ENCODE measurements at regions not wholly inside any gene's neighbourhood (a gene's known extent, or its start where the extent isn't known, plus 50 kb on each side); places are given as distances from the start of the nearest gene placed in this dataset.
A peak's percentile ranks its signal among the peaks of the same experiment; 100 is the strongest.

DNA sequence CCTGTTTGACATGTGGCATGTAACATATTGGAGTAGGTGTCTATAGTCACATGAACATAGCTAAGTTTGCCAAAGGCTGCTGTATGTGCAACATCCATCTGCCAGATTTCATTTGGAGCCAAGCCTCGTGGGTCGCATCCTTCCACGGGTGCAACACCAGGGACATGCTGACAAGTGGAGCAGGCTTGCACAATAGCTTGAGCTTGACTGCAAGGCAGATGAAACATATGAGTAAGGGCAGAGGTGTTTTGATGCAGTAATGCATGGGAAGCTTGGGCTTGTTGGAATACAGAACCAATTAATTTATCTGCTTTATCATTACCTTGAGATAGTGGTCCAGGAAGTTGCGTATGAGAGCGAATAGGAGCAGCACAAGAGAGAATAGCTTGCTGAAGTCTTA, 74.1 kb upstream of the BTN3A2 start:
- DNase-seq (no peak), ATAC-seq (no peak)

DNA sequence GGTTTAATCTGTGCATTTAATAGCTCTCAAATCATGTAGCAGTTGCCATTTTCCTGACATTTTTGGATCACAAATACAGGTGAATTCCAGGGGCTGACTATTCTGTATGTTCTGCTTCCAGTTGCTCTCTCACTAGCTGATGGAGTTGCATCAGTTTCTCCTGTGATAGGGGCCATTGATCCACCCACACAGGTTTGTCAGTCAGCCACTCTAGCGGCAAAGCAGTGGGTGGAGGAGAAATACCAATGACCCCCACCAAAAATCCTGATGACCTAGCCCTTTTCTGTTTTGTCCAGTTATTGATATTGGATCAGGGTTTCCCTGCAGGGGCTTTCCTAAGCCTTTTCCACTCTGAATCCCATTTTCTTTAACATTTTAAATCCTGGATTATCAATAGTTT, 72.3 kb upstream of the BTN3A2 start:
- ATAC-seq (no peak), DNase-seq (no peak)

DNA sequence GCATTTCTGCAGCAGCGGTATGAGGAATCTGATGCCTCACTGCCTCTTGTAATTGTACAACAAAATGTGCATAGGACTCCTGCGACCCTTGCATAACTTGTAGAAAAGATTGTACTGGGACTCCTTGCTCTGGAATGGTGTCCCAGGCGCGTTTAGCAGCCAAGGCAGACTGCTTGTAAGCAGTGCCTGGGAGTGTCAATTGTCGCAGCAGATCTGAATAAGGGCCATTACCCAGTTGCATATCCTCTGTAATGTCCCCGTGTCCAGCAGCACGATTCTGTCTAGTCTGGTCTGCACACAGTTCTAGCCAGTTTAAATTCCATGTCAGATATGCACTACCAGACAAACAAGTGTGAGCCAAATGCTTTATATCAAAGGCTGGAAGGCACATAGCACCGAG, 70.7 kb upstream of the BTN3A2 start:
- DNase-seq: no peak
- ATAC-seq: no peak

- peak; percentile 38 for ATAC-seq
- no peak for DNase-seq
Observed at GRCh38 chr6:26295691-26296555, 69.1 kb upstream of the BTN3A2 start.

DNA sequence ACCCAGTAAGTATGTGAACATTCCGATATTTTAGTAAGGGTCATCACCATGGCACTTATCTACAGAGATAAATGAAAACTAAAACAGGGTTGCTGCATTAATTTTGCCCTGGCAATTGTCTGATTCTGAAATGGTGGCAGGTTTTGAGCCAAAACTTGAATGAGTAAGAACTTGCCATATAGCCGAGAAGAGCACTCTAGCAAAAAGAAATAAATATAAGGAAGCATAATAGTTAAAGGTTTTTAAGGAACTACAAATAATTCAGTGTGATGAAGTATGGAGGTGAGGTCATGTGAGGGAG, 68.5 kb upstream of the BTN3A2 start:
- DNase-seq (no peak), ATAC-seq (no peak)

DNA sequence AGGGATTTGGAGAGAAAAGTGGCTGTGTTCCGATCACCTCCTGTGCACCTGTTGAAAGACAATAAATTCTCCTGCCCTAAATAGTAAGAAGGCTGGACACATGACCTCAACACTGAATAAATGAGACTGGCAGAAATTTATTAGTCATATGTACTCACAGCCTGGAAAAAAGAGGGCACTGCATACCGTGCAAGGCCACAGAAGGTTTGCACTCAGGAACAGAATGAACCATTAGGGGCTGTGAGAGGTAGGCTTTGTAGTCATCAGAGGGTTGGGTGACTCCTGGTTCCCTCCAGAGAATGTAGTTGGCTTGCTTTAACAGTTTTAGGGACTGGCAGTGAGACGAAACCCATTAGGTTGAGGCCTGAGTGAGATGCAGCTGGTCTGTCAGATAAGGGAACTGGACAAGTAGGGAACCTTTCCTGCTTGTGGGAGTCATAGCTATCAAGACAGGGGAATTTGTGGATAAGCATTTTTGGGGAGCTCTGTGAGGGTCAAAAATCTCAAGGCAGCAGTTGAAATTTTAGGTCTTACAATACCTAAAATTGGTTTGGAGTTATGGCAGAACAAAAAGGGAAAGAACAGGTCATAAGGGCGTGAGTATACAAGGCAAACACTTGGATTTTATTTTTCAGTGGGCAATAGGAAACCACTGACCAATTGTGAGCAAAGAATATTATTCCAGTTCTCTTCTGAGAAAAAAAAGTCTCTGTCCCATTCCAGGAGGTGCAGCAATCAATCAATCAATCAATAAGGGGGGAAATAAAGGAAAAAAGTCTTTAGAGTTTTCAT, 67.9 kb upstream of the BTN3A2 start:
- DNase-seq: no peak
- peak; percentile 34 for ATAC-seq

DNA sequence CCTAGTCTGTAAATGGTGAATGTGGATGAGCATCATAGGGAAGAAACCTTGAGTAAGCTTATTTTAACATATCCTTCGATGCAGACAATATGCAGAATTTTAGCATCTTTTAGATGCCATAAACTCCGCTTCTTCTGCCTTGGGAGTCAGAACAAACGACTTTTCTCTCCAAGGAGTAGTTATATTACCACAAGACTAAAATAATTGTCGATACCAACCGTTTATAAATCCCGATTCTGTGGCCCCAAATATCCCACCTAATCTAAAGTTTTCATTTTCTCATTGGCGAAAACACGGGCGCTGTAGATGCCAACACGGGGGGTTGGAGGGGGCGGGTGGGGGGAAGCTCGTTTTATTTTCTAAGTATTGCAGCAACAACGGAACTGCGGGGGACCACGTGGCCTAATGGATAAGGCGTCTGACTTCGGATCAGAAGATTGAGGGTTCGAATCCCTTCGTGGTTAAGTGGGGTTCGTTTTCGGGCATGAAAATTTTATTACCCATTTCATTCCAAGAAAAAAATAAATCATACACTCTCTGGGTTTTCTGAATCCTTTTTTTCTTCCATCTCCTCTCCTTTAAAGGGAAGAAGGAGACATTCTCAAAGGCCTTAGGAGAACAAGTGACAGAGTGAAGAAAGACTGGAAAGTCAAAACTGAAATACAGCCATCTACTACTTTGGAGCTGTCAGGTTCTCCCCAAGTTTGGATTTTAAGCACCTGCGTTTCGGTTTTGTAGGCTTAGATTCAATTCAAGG, 65.5 kb upstream of the BTN3A2 start:
- DNase-seq (no peak), ATAC-seq (no peak)

DNA sequence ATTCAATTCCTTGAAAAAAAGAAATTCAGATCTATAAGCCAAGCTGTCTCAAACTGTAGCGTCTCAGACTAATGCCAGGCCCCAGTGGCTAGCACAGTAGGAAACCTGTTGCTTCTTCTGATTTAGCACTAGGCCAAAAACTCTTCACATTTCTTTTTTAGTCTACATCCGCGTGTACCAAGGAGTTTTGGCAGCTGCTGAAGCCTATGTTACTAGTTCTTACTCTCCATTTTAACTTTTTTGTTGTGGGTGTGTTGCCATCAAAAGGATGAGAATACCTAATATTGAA, 65.0 kb upstream of the BTN3A2 start:
- ATAC-seq (no peak), DNase-seq (no peak)

DNA sequence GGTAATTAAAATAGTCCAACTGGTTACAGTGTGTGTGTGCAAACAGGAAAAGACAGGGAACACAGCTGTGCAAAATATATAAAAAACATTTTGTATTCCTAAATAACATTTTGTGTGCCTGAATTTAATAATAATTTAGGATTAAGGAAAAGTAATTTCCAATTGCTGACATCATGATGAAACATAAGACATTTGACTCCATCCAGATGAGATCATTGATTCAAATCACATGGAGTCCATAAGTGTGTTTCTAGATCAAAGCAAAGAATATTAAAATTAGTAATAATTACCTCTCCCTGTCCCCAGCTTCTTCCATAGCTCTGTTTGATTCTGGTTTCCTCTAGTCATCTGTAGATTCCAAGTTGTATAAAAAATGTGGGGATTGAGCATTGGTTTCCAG, 64.6 kb upstream of the BTN3A2 start:
- ATAC-seq (no peak), DNase-seq (no peak)

GRCh38 chr6:26300828-26301227, 64.2 kb upstream of the BTN3A2 start:
- DNase-seq: no peak
- peak; percentile 38 for ATAC-seq

- DNase-seq (no peak), ATAC-seq (no peak)
Observed at GRCh38 chr6:26301638-26302037, 63.4 kb upstream of the BTN3A2 start.

GRCh38 chr6:26302941-26303559, 61.9 kb upstream of the BTN3A2 start:
- DNase-seq: no peak
- ATAC-seq: no peak

GRCh38 chr6:26304213-26304796, 60.7 kb upstream of the BTN3A2 start:
- no peak for DNase-seq
- no peak for ATAC-seq

- ATAC-seq: peak; percentile 87
Observed at GRCh38 chr6:26304797-26305640, 60.0 kb upstream of the BTN3A2 start.

GRCh38 chr6:26305641-26305969, 59.4 kb upstream of the BTN3A2 start:
- ATAC-seq (no peak), DNase-seq (no peak)

More at GRCh38 chr6:26304797-26305640, 60.0 kb upstream of the BTN3A2 start:
- peak; percentile 79 for DNase-seq

DNA sequence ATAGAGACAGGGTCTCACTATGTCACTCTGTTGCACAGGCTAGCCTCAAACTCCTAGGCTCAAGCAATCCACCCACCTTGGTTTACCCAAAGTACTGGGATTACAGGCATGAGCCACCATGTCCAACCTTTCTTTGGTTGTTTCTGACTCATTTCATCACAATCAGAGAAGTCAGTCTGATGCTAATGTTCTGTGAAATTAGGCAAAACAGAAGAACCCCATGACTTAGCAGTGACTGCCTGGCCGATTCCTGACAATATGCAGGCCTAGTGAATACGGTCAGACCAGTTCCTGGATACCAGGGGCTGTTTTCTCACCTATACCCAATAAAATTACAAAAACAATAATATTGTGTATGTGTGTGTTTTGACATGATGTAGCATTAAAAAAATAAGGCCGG, 58.8 kb upstream of the BTN3A2 start:
- no peak for DNase-seq

DNA sequence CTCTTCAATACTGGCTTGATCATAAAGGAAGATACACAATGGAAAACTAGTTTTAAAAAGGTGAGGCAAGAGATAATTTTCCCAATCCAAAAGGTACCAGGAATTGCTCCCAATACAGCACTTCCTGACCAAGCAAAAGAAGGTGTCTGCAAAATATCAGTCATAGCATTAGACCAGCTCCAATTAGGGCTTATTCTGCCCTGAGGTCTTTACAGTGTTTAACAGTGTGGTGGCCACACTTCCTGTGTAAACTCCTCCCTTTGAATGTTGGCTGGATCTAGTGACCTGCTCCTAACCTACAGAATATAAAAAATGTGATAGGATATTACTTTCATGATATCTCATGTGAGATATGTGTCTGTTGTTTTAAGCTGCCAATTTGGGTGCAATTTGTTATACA, 57.1 kb upstream of the BTN3A2 start:
- no peak for DNase-seq
- no peak for ATAC-seq

More for the DNA sequence above, 58.8 kb upstream of the BTN3A2 start:
- ATAC-seq: no peak

DNA sequence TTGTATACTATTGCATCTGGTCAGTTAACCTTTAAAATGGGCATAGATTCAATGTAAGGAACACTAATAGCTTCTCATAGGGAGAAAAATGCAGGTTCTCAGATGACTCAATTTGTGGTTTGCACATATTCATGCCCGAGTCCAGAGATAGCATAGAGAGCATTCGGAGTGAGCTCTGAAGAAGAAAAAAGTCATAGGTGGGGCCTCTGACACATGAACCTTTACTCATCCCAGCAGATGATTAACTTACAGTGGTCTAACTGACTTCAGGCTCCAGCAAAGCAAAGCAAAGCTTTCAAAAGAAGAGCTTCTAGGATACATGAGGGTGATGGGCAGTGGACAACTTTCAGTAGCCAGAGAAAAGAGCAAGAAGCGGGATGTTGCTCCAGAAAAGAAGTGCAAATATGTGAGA, 55.3 kb upstream of the BTN3A2 start:
- ATAC-seq: peak; percentile 34
- no peak for DNase-seq

GRCh38 chr6:26311012-26311384, 54.0 kb upstream of the BTN3A2 start:
- ATAC-seq (peak; percentile 13), DNase-seq (peak; percentile 68)

GRCh38 chr6:26311385-26312095, 53.5 kb upstream of the BTN3A2 start:
- DNase-seq: peak; percentile 61
- ATAC-seq: peak; percentile 60

DNA sequence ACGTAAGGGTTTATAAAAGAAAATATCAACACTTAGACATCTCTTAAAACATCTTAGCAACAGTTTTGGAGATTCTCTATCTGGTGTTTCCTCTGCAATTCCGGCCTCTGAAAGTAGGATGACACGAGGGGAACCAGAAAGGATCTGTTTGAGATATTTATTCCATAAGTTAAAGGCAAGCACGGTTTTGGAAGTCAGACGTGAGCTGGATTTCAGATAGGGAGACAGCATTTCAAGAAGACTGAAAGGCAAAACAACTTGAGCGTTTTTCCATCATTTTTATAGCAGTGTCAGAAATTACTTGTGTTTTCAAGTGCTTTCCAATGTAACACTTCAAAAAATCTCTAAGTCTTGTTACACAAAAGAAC, 52.9 kb upstream of the BTN3A2 start:
- no peak for DNase-seq
- no peak for ATAC-seq

Data from stimulated activated naive CD8-positive, alpha-beta T cell treated with anti-CD3 and anti-CD28 coated beads, Interleukin-15, Interleukin-2, amounts not matched to agents 100 U/mL and 50 U/mL, for 24 hours (primary cell).